ENCODE measurements at regions not wholly inside any gene's neighbourhood (a gene's known extent, or its start where the extent isn't known, plus 50 kb on each side); places are given as distances from the start of the nearest gene placed in this dataset.

DNA sequence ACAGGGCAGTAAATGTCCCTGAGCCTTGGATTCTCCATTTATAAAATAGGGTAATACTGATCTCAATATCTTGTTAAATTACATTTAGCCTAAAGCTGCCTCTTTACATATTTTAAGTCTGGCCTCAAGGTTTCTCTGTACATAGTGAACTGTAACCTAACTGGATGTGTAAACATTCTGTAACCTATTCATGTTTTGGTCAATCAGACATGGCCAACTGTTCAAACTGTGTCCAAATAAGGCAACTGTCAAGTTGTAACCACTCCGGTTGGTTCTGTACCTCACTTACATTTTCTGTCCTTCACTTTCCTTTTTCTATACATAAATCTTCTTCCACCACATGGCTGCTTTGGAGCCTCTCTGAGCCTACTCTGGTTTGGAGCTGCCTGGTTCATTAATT is 107.1 kb upstream of the ITGB1 start:
- Histone ChIP-seq H2AFZ (ENCODE audit: low read depth, low read length) (no peak overlapping the region), H3K79me2 (ENCODE audit: insufficient read depth, low read length) (no peaks in the 10 kb centered on the region), H4K20me1 (ENCODE audit: insufficient read depth, low read length) (no peaks in the 10 kb centered on the region), H3K27me3 (ENCODE audit: insufficient read depth, low read length, poor library complexity) (no peaks in the 10 kb centered on the region), H3K9ac (ENCODE audit: low read depth, low read length) (no peak overlapping the region), H3K36me3 (ENCODE audit: insufficient read depth, low read length) (no peaks in the 10 kb centered on the region), H3K9me3 (ENCODE audit: insufficient read depth, low read length, severe bottlenecking) (no peaks in the 10 kb centered on the region), H3K4me3 (ENCODE audit: low read depth in 1 of 2, low read length in 2 of 2) (no peak overlapping the region), H3K4me2 (ENCODE audit: insufficient read depth, low read length) (no peak overlapping the region), H3K4me1 (ENCODE audit: insufficient read depth, low read length) (no peaks in the 10 kb centered on the region), H3K27ac (ENCODE audit: low read length) (no peak overlapping the region)
- no peak for DNase-seq
- TF ChIP-seq, protein P1, sequence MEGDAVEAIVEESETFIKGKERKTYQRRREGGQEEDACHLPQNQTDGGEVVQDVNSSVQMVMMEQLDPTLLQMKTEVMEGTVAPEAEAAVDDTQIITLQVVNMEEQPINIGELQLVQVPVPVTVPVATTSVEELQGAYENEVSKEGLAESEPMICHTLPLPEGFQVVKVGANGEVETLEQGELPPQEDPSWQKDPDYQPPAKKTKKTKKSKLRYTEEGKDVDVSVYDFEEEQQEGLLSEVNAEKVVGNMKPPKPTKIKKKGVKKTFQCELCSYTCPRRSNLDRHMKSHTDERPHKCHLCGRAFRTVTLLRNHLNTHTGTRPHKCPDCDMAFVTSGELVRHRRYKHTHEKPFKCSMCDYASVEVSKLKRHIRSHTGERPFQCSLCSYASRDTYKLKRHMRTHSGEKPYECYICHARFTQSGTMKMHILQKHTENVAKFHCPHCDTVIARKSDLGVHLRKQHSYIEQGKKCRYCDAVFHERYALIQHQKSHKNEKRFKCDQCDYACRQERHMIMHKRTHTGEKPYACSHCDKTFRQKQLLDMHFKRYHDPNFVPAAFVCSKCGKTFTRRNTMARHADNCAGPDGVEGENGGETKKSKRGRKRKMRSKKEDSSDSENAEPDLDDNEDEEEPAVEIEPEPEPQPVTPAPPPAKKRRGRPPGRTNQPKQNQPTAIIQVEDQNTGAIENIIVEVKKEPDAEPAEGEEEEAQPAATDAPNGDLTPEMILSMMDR (IDR thresholded peaks at IDR 0.05; ENCODE audit: borderline replicate concordance, extremely low read depth, low read length, poor library complexity, severe bottlenecking) = no peak
- no peak for TF ChIP-seq EZH2 (IDR thresholded peaks at IDR 0.05; ENCODE audit: borderline replicate concordance, low read depth, low read length, severe bottlenecking)
- no peak for ATAC-seq (ENCODE audit: insufficient read depth, low read depth)

DNA sequence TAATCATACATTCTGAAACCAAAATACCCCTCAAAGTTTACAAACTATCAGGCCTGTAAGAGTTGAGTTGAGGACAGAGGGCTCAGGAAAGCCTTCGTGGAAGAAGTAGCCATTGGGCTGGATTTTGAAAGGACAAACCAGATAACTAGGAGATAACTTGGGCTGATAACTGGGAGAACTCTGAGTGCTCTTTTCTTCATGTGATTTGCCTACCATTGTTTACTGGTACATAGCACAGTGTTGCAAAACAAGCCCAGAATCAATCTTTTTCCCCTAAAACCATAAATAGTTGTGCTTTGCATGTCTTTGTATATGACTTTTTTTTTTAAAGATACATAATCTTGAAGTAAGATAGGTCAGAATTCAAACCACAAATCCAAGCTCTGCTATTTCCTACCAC is 106.7 kb upstream of the ITGB1 start:
- H3K79me2 ChIP-seq (ENCODE audit: insufficient read depth, low read length) = no peaks in the 10 kb centered on the region
- TF ChIP-seq, protein P1 (IDR thresholded peaks at IDR 0.05; ENCODE audit: borderline replicate concordance, extremely low read depth, low read length, poor library complexity, severe bottlenecking) = no peak
- TF ChIP-seq EZH2 (IDR thresholded peaks at IDR 0.05; ENCODE audit: borderline replicate concordance, low read depth, low read length, severe bottlenecking) = no peak
- no peak overlapping the region for H3K9ac ChIP-seq (ENCODE audit: low read depth, low read length)
- H2AFZ ChIP-seq (ENCODE audit: low read depth, low read length) = no peak overlapping the region
- no peak overlapping the region for H3K4me3 ChIP-seq (ENCODE audit: low read depth in 1 of 2, low read length in 2 of 2)
- no peaks in the 10 kb centered on the region for H4K20me1 ChIP-seq (ENCODE audit: insufficient read depth, low read length)
- no peaks in the 10 kb centered on the region for H3K36me3 ChIP-seq (ENCODE audit: insufficient read depth, low read length)
- no peaks in the 10 kb centered on the region for H3K9me3 ChIP-seq (ENCODE audit: insufficient read depth, low read length, severe bottlenecking)
- no peaks in the 10 kb centered on the region for H3K4me1 ChIP-seq (ENCODE audit: insufficient read depth, low read length)
- H3K27ac ChIP-seq (ENCODE audit: low read length) = no peak overlapping the region
- H3K27me3 ChIP-seq (ENCODE audit: insufficient read depth, low read length, poor library complexity) = no peaks in the 10 kb centered on the region
- DNase-seq = no peak
- no peak overlapping the region for H3K4me2 ChIP-seq (ENCODE audit: insufficient read depth, low read length)
- no peak for ATAC-seq (ENCODE audit: insufficient read depth, low read depth)

DNA sequence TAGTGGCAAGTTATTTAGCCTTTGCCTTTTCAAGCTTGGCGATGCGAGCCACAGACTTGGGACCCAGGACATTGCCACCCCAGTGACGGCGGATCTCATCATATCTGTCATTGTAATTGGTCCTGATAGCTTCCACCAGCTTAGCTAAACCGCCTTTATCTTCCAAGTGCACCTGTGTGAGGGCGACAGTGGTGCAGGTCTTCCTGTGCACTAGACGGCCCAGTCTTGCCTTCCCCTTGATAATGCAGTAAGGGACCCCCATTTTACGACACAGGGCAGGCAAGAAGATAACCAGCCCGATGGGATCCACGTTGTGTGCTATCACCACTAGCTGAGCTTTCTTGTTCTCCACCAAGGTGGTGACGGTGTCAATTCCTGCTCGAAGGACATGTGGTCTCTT is 99.6 kb upstream of the ITGB1 start:
- TF ChIP-seq, protein P1 (IDR thresholded peaks at IDR 0.05; ENCODE audit: borderline replicate concordance, extremely low read depth, low read length, poor library complexity, severe bottlenecking) = no peak
- TF ChIP-seq EZH2 (IDR thresholded peaks at IDR 0.05; ENCODE audit: borderline replicate concordance, low read depth, low read length, severe bottlenecking) = no peak
- H2AFZ ChIP-seq (ENCODE audit: low read depth, low read length) = no peak overlapping the region
- ATAC-seq (ENCODE audit: insufficient read depth, low read depth) = no peak
- no peaks in the 10 kb centered on the region for H3K27me3 ChIP-seq (ENCODE audit: insufficient read depth, low read length, poor library complexity)
- H3K79me2 ChIP-seq (ENCODE audit: insufficient read depth, low read length) = no peaks in the 10 kb centered on the region
- no peak overlapping the region for H3K9ac ChIP-seq (ENCODE audit: low read depth, low read length)
- no peaks in the 10 kb centered on the region for H3K4me1 ChIP-seq (ENCODE audit: insufficient read depth, low read length)
- H4K20me1 ChIP-seq (ENCODE audit: insufficient read depth, low read length) = no peaks in the 10 kb centered on the region
- H3K27ac ChIP-seq (ENCODE audit: low read length) = no peak overlapping the region
- H3K36me3 ChIP-seq (ENCODE audit: insufficient read depth, low read length) = no peaks in the 10 kb centered on the region
- no peaks in the 10 kb centered on the region for H3K9me3 ChIP-seq (ENCODE audit: insufficient read depth, low read length, severe bottlenecking)
- no peak overlapping the region for H3K4me3 ChIP-seq (ENCODE audit: low read depth in 1 of 2, low read length in 2 of 2)
- H3K4me2 ChIP-seq (ENCODE audit: insufficient read depth, low read length) = no peak overlapping the region
- no peak for DNase-seq
